ENCODE measurements at regions not wholly inside any gene's neighbourhood (a gene's known extent, or its start where the extent isn't known, plus 50 kb on each side); places are given as distances from the start of the nearest gene placed in this dataset.

- TF ChIP-seq, protein P1, sequence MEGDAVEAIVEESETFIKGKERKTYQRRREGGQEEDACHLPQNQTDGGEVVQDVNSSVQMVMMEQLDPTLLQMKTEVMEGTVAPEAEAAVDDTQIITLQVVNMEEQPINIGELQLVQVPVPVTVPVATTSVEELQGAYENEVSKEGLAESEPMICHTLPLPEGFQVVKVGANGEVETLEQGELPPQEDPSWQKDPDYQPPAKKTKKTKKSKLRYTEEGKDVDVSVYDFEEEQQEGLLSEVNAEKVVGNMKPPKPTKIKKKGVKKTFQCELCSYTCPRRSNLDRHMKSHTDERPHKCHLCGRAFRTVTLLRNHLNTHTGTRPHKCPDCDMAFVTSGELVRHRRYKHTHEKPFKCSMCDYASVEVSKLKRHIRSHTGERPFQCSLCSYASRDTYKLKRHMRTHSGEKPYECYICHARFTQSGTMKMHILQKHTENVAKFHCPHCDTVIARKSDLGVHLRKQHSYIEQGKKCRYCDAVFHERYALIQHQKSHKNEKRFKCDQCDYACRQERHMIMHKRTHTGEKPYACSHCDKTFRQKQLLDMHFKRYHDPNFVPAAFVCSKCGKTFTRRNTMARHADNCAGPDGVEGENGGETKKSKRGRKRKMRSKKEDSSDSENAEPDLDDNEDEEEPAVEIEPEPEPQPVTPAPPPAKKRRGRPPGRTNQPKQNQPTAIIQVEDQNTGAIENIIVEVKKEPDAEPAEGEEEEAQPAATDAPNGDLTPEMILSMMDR (IDR thresholded peaks at IDR 0.05; ENCODE audit: control insufficient read depth, insufficient read depth, low read depth, low read length, missing control alignments) = no peak
- DNase-seq (ENCODE audit: low read depth) = no peak
- H3K4me3 ChIP-seq (ENCODE audit: control insufficient read depth, low read depth, low read length) = no peak overlapping the region
Observed at GRCh38 chr10:65861249-65861648, 1064.6 kb upstream of the LRRTM3 start.

Measured in AG09309 (cell line).